HG02981 (cell line): ENCODE measurements at regions not wholly inside any gene's neighbourhood (a gene's known extent, or its start where the extent isn't known, plus 50 kb on each side); places are given as distances from the start of the nearest gene placed in this dataset.
A peak's percentile ranks its signal among the peaks of the same experiment; 100 is the strongest.

Experiments used
- ATAC-seq: cut with Tn5 transposase; IDR thresholded peaks from one replicate; pipeline ENCODE4 v1.9.1; 2021; ENCODE audit warnings: mild to moderate bottlenecking, moderate library complexity; ENCODE audit not compliant: unreplicated experiment

DNA sequence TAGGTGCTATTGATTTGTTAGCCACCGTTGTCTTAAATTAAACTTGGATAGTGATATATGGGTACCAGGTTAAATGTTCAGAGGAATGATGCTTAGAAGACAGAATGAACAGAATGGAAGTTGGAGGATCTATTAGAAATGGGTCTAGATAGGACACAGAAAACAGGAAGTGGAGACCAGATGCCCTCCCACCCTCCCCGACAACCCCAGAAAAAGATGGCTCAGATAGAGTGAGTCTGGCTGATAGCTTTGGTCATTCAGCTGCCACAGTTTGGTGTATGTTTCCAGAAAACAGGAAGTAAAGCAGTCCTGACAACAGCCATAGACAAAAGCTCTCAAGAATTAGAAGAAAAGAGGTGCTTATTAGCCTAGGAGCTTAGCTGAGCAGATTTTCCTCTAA lies 71.5 kb upstream of the DSG1 start:
- no peak for ATAC-seq

DNA sequence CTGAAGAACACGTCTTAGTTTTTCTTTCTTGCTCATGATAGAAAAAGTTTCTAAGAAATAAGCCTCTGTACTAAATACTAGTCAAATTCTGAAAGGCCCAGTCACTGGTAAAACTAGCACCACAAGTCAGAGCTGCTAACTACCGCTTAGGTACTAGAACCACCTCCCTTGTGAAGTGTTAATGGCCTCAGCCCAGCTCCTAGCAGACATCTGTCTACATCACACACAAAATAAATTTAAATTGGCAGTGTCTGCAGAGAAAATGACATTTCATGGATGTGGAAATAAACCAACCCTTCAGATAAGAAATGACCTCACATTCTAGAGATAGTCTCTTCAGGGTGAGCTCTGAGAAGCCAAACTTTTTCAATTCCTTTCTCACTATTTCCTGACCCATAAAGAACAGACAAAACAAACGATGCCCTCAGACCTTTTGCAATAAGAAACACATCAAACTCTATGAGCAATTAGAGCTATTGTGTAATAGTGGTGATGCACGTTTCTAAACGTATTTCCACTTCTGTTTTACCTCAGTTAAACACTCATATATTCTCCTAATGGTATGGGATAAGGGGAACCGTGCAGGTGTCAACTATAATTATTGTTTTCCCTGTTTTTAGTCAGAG lies 70.3 kb upstream of the DSG1 start:
- ATAC-seq, result no peak

DNA sequence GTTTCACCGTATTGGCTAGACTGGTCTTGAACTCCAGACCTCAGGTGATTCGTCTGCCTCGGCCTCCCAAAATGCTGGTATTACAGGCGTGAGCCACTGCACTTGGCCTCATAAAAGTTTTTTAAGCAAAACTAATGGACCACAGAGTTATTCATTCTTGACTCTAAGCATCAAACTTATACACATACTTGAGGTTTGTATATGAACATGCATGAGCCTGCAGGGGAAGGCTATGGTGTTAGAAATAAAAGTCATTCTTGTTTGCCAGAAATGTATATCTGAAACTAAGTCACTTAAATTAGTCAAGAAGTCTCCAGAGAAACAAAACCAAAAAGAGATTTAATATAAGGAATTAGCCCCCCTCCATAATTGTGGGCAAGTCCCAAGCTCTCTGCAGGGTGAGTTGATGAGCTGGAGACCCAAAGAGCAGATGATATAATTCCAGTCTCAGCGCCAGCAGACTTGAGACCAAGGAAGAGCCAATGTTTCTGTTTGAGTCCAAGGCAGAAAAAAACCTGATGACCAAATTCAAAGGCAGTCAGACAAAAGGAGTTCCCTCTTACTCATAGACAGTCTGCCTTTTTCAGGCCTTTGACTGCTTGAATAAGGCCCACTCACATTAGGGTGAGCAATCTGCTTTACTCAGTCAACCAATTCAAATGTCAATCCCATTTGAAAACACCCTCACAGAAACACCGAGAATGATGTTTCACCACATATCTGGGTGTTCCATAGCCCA lies 69.0 kb upstream of the DSG1 start:
- ATAC-seq, result no peak

DNA sequence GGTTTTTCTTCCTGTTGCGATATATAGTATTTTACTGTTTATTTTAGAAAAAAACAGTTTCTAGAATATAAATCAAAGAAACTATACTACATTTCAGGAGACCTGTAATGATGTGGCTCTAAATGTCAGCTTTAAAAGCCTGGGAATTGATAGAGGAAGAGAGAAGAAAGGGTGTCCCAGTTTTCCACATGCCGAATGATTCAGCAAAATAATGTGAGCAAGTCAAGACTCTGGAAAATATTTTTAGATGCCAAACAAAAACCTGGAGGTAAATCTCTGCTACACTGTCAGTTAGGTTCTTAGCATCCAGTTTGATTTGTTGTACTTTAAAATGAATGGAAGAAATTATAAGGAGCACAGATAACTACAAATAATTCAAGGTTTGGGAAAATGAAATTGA lies 67.1 kb upstream of the DSG1 start:
- ATAC-seq, result no peak

DNA sequence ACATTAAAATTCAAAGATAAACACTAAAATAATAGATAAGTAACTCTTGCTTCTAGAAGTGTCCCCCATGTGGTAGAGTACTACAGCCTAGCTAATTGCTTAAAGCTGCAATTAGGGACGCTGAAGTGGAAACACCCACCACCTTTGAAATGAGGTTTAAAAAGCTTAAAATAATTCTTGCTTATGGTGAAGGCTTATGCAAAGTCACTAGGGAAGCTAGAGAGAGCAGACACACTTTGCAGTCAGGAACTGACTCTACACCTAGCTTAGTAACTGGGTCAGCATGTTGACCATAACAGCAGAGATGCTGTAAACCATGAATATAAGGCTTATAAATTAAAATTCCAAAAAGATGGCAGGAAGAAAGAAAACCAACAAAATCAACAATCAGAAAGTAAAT lies 65.4 kb upstream of the DSG1 start:
- ATAC-seq, result no peak

DNA sequence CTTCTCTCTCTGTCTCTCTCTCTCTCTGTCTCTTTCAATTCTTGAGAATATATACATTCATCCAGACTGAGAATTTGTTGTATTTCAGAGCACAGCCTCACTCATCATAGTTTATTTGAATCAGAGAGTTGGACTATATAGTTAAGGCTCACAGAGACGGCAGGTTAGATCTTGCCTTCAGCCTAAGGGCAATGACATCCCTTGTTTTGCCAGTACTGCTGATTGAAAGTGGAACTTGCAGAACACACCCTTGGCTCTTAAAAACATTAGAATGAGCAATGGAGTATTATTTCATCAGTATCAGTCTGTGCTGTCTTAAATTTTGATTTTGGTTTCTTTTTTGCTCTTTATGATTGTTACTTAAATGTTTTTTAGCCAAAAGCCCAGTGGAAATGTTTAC lies 62.0 kb upstream of the DSG1 start:
- ATAC-seq, result no peak

DNA sequence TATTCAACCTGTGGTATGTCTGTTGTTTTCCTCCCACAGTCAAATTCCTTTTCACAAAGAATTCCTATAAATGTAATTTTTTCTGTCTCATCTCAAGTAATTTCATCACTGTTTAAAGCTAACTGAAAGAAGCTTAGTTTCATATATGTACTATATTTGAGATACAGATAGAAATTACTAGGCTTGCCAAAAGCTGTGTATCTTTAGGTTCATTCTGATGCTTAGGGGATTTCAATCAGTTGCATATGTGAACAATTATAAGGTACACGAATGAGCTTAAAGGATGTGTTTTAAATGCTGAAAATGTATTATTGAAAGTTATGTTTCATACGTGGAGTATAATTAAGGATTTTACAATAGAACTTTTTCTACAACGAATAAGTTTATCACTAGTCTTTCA lies 59.2 kb upstream of the DSG1 start:
- no peak for ATAC-seq

DNA sequence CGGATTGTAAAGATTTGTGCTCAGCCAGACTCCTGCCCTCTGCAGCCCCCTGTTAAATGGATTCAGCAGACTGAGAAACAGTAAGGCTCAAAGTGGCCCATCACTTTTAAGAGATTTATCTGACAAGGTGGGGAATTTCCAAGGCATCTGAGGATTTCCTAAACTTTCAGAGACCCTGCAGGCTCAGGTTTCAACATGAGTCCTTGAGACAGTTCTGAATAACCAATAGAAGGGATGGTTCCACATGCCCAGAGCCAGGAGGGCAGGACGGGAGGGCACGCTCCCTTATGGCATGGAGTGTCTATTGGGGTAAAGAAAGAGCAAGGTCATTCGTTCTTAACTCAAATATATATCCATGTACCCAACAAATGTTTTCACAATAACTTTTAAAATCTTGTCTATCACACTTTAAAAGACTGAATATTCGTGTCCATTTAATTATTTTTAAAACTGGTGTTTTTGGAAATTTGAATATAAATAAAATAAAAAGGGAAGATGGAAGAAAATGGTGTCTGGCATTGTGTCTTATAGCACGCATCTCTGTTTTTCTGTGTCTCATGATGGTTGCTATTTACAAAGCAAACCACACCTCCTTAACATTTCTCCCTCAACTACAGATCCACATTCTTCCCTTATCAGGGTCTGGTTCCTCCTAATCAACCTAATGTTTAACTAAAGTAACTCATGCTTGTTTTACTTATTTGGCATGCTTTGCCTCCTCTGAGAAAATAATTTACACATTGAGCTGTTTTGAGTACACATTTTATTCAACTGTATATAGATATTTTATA lies 56.0 kb upstream of the DSG1 start:
- ATAC-seq, result no peak

DNA sequence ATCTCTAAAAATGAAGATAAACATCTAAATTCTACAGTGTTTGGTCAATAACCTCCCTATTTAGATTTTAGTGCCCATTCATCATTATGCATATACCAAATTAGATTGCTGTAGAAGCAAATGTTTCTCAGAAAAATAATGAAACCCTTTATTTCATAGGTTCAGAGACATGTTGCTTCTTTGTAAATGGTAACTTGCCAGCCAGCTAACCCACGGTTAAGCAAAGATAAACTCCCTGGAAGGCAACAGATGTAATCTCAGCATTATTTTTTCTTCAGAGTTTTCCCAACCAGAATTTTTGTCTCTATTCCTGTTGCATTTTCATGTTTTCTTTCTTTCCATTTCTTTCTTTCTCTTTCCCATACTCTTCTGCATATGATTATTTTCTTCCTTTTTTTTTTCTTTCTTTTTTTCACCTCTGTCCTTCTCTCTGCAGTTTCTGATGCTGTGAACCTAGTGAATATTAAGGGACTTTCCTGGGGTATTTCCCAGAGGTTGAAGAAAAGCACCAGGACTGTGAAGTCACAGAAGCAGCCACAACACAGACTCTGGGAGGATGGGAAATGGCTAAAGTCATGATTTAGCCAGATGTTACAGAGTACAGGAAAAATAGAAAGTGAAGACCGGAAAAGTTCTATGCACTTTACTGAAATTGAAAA lies 50.0 kb upstream of the DSG1 start:
- peak; percentile 66 for ATAC-seq
